HG02970 (cell line): ENCODE measurements at regions not wholly inside any gene's neighbourhood (a gene's known extent, or its start where the extent isn't known, plus 50 kb on each side); places are given as distances from the start of the nearest gene placed in this dataset.
"Not testable (repeated sequence)": the region's sequence is repeated elsewhere in the genome, so short reads cannot be mapped to it uniquely, and the experiment has no call there.

Source experiments
- ATAC-seq: cut with Tn5 transposase; IDR thresholded peaks from one replicate; pipeline ENCODE4 v1.9.1; 2021; ENCODE audit warnings: mild to moderate bottlenecking, moderate library complexity, moderate number of reproducible peaks; ENCODE audit not compliant: unreplicated experiment, low FRiP score

GRCh38 chr5:130391727-130392264 is 487.5 kb downstream of the CHSY3 start:
- not testable (repeated sequence) for ATAC-seq

GRCh38 chr5:130386155-130386554 is 481.9 kb downstream of the CHSY3 start:
- no peak for ATAC-seq

GRCh38 chr5:130385656-130386055 is 481.4 kb downstream of the CHSY3 start:
- no peak for ATAC-seq

DNA sequence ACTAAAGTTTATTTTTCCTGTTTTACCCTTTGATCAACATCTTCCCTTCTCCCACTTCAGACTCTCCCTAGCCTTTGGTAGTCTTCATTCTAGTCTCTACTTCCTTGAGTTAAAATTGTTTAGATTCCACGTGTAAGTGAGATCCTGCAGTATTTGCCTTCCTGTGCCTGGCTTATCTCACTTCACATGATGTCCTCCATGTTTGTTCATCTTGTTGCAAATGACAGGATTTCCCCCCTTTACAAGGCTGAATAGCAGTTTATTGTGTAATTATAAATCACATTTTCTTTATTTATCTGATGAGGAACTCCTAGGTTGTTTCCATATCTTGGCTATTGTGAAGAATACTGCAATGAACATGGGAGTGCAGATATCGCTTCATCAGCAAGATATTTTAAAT is 461.7 kb downstream of the CHSY3 start:
- no peak for ATAC-seq

GRCh38 chr5:130350131-130350530 is 445.9 kb downstream of the CHSY3 start:
- no peak for ATAC-seq

DNA sequence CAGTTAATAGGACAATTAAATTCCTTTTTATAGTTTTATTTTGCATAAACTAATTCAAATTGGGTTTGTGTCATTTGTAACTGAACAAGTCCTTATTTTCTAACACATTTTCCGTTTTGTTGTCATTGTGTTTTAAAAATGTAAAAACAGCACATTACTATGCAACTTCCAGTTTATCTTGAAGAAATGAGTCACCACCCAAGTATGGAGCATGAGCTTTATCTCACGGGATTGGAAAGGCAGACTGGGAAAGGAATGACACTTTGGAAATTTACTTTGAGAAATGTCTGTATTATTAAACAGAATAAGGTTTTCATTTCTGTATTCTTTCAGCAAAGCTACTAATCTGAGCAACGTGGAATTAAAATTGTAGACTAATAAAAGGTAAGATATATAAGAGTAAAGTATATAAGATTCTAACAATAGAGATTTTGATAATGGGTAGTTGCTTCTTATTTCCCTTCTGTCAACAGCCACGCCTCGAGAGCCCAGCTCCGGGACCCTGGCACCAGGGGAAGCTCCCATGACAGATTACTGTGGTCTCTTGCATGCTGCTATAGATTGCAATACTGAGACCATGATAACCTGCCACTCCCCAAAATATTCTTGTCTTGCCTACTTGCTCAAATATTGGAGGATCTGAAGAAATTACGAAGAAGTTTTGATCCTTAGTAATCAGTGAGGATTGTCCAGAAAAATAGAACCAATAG is 433.1 kb downstream of the CHSY3 start:
- ATAC-seq, result no peak

GRCh38 chr5:130335117-130335516 is 430.9 kb downstream of the CHSY3 start:
- no peak for ATAC-seq

GRCh38 chr5:130333089-130333488 is 428.8 kb downstream of the CHSY3 start:
- ATAC-seq, result no peak

- ATAC-seq, result no peak
These were observed 427.1 kb downstream of the CHSY3 start for GRCh38 chr5:130331332-130331731.

GRCh38 chr5:130324953-130325671 is 420.8 kb downstream of the CHSY3 start:
- ATAC-seq, result no peak

GRCh38 chr5:130323804-130324454 is 419.7 kb downstream of the CHSY3 start:
- ATAC-seq, result peak; percentile 100

DNA sequence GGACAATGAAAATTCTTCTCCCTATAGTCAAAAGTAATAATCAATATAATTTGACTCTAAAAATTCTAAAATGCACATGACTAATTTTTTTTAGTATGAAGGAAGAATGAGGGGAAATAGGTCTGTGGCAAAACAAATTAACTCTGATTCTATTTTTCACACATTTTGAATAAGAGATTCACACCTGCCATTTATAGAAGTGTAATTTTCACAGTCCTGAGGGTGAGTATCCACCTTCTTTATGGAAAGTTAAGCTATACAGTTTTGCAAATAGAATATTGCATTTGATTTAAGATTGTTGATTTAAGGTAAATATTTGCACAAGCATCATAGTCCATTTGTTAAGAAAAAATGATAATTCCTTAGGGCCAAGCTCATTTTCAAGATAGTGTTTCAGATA is 417.7 kb downstream of the CHSY3 start:
- ATAC-seq, result no peak

DNA sequence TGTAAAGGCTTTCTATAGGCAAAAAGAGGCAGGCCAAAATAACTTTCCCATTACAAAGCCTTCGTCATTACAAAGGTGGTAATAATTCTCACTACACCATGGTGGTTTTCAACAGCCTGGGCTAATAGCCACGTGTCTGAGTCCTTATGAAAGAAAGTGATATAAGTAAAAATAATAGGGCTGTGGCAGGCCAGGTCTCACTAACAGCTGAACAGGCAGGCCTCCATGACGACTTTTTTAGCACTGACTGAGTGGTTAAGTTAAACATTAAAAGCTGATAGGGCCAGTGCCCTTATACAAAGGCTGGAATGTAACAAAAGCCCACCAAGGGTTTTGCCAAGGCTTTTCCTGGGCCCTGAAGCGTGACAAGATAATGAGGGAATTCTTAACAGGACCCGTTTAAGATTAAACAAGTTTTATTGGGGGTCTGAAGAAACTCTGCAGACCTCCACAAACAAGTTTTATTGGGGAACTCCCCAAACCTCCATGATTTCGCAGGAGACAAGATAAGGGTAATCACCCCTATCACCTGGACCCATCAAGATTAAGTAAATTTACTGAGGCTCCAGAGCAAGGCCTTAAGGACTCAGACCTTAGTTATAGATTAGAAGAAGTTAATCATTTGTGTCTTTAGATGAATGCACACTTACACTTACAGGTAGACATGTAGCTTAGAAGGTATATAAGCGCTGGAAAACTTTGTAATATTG is 412.9 kb downstream of the CHSY3 start:
- ATAC-seq, result peak; percentile 51

- ATAC-seq, result no peak
These were observed 391.0 kb downstream of the CHSY3 start for GRCh38 chr5:130295235-130295634.

DNA sequence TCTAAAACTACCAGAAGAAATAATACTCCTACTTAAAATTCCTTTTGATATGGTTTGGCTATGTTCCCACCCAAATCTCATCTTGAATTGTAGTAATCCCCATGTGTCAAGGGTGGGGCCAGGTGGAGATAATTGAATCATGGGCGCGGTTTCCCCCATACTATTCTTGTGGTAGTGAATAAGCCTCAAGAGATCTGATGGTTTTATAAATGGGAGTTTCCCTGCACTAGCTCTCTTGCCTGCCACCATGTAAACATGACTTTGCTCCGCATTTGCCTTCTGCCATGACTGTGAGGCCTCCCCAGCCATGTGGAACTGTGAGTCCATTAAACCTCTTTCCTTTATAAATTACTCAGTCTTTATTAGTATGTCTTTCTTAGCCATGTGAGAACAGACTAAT is 390.5 kb downstream of the CHSY3 start:
- not testable (repeated sequence) for ATAC-seq

GRCh38 chr5:130290219-130290618 is 386.0 kb downstream of the CHSY3 start:
- ATAC-seq, result no peak

- ATAC-seq, result no peak
These were observed 385.1 kb downstream of the CHSY3 start for GRCh38 chr5:130289132-130290088.

DNA sequence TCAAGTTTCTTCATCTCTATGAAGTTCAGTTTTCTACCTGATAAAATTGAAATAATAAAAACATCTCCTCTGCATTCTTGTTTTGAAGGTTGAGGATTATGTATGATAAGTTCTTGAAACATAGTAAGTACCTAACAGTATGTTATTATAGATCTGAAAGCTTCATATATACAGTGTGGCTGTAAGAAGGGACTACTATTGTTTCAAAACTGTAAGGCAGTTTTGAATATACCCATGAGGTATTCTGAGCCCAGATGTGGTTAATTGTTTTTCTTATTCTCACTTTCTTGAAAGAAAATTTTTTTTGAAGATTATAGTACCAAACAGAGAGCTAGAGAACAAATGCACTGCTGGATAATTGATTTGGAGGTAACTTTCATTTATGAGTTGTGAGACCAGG is 383.2 kb downstream of the CHSY3 start:
- no peak for ATAC-seq

DNA sequence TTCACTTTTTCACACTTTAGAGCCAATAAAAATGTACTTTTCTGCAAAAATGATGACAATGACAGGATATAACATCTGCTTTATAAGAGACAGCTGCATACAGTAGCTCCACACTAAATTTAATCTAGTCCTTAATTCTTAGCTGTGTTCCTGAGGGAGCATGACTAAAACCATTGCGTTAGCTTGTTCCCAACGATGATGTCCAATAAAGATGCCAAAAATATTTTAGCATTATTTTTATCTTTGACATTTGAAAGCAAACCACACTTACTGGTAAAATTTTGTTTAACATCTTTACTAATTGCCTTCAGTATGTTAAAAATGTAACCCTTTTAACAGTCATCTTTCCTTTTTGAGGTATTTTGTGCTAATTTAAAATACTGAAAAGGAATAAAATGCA is 382.7 kb downstream of the CHSY3 start:
- ATAC-seq, result no peak

DNA sequence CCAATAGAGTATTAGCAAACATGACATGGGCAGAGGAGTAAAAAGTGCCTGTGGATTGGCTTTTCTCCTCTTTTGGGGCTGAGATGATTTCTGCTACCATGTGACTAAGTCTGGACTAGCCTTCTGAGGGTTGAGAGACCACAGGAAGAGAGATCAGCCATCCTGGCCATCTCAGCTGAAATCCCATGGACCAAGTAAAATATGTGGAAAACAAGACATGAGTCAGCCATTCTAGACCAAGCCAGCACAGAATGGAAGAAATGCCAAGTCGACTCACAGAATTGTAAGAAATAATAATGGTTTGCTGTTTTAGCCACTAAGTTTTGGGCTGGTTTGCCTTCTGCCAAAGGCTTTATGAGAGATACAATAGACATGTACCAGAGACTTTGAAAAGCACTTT is 377.8 kb downstream of the CHSY3 start:
- no peak for ATAC-seq
